Uterus (tissue), 3 donors: ENCODE measurements at regions not wholly inside any gene's neighbourhood (a gene's known extent, or its start where the extent isn't known, plus 50 kb on each side); places are given as distances from the start of the nearest gene placed in this dataset.

Source experiments
- DNase-seq, 2 donors: peaks; one replicate each; pipeline ENCODE4 v3.0.0-alpha.2; 2019 to 2020
- H3K27ac ChIP-seq, 2 donors: fragments of 200-600 bp; sonication (generic); 1 replicate in 1 of 2; 2 replicates in 1 of 2; pipeline ENCODE4 v1.5.1; 2016 to 2018
- H3K27me3 ChIP-seq, 2 donors: fragments of 200-600 bp; sonication (generic); one replicate each; pipeline ENCODE4 v1.5.1; 2018 to 2019; ENCODE audit warnings: control low read depth in 1 of 2
- H3K36me3 ChIP-seq, 2 donors: fragments of 200-600 bp; sonication (generic); one replicate each; pipeline ENCODE4 v1.5.1; 2019; ENCODE audit warnings: control low read depth in 1 of 2
- H3K4me1 ChIP-seq, 2 donors: fragments of 200-600 bp; sonication (generic); one replicate each; pipeline ENCODE4 v1.5.1; 2018 to 2019; ENCODE audit warnings: control low read depth in 1 of 2
- H3K4me3 ChIP-seq, 2 donors: fragments of 200-600 bp; sonication (generic); 1 replicate in 1 of 2; 2 replicates in 1 of 2; pipeline ENCODE4 v1.5.1; 2018 to 2019; ENCODE audit warnings: mild to moderate bottlenecking in 1 of 2
- H3K9me3 ChIP-seq, 2 donors: fragments of 200-600 bp; sonication (generic); one replicate each; pipeline ENCODE4 v1.5.1; 2019; ENCODE audit warnings: control low read depth in 1 of 2
- CTCF ChIP-seq, 4 experiments: fragments of 200-600 bp in 2 of 4; fragments of 450-650 bp in 2 of 4; sonication (generic) in 2 of 4; IDR thresholded peaks; one replicate each; pipeline ENCODE4 v1.5.1; 2016 to 2019; ENCODE audit warnings: antibody characterized with exemption in 4 of 4, mild to moderate bottlenecking in 2 of 4, moderate library complexity in 1 of 4
- POLR2A ChIP-seq, 2 donors: fragments of 450-650 bp; IDR thresholded peaks; one replicate each; pipeline ENCODE4 v1.6.1; 2016; ENCODE audit warnings: antibody characterized with exemption in 2 of 2, mild to moderate bottlenecking in 1 of 2, moderate library complexity in 1 of 2
- intact Hi-C: fragments of 100-400 bp; cut with DNase I; formaldehyde crosslinking; loops from one replicate; pipeline ENCODE4 v1.15.1; 2023; ENCODE audit warnings: low total_unique reads
- donor health status: DM: yes; HTN: yes; CAD: no.

DNA sequence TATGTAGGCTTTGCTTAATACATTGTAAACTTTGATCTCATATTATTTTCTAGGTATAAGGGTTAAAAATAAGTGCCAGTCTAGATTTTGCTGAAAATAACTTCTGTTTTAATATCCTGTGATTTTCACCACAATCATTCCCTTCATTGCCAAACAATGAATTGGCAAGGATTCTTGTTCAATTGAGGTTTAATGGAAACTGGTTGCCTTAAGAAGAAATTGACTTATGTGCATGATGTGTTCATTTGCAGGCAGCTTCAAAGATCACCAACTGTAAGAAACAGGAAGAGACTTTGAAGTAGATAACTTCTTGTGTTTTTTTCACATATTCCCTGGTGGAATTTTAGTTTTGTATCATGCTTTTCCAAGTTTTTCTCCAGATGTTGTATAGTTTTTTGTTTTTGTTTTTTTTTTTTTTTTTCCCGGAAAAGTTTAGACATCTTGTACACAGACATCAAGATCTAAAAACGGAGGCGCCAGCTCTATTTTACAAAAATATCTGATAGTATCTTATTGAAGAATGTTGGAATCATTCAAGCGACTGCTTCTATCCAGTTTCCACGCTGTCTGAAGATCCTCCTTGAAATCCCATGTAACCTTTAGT is 108.3 kb downstream of the POSTN start:
- no peak for DNase-seq
- Histone ChIP-seq H3K4me1 (no peaks in the 10 kb centered on the region), H3K36me3 (no peaks in the 10 kb centered on the region), H3K27ac (no peak overlapping the region), H3K4me3 (no peak overlapping the region), H3K9me3 (no peaks in the 10 kb centered on the region), H3K27me3 (no peaks in the 10 kb centered on the region)
- intact Hi-C loops = no loop called here
- TF ChIP-seq CTCF (IDR thresholded peaks at IDR 0.05) = no peak
- no peak for TF ChIP-seq POLR2A (IDR thresholded peaks at IDR 0.05)

GRCh38 chr13:37488726-37489125 is 109.8 kb downstream of the POSTN start:
- no peaks in the 10 kb centered on the region for H3K27me3 ChIP-seq
- intact Hi-C loops = no loop called here
- no peaks in the 10 kb centered on the region for H3K4me1 ChIP-seq
- no peak for DNase-seq
- TF ChIP-seq POLR2A (IDR thresholded peaks at IDR 0.05) (no peak), CTCF (IDR thresholded peaks at IDR 0.05) (no peak)
- H3K9me3 ChIP-seq = no peaks in the 10 kb centered on the region
- no peaks in the 10 kb centered on the region for H3K36me3 ChIP-seq
- no peak overlapping the region for H3K4me3 ChIP-seq
- no peak overlapping the region for H3K27ac ChIP-seq

- H3K4me1 ChIP-seq = no peaks in the 10 kb centered on the region
- H3K4me3 ChIP-seq = no peak overlapping the region
- DNase-seq = no peak
- no peaks in the 10 kb centered on the region for H3K9me3 ChIP-seq
- TF ChIP-seq CTCF (IDR thresholded peaks at IDR 0.05) (no peak), POLR2A (IDR thresholded peaks at IDR 0.05) (no peak)
- peak overlapping the region; percentile 66 to 67 for H3K27ac ChIP-seq
- no peaks in the 10 kb centered on the region for H3K36me3 ChIP-seq
- no peaks in the 10 kb centered on the region for H3K27me3 ChIP-seq
- intact Hi-C loops = no loop called here
Measured at GRCh38 chr13:37486171-37486681, 112.3 kb downstream of the POSTN start.

DNA sequence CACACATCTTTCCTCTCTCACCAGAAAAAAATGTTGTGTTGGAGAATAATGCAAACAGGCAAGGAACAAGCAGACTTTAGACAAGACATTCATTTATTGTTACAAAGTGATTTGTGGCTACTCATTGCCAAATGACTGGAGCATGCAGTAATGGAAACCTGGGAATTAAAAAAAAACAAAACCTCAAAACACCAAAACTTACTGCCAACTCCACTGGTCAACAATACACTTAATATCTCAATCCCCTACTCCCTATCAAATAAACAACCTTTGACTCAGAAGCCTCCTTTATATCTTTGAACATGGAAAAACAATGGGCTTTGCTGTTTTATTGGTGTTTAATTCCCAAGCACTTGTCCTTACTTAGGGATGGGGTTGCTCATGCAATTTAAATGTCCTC is 112.8 kb downstream of the POSTN start:
- peak overlapping the region; percentile 66 to 67 for H3K27ac ChIP-seq
- H3K27me3 ChIP-seq = no peaks in the 10 kb centered on the region
- DNase-seq = no peak
- TF ChIP-seq POLR2A (IDR thresholded peaks at IDR 0.05) (no peak), CTCF (IDR thresholded peaks at IDR 0.05) (no peak)
- no peaks in the 10 kb centered on the region for H3K9me3 ChIP-seq
- intact Hi-C loops = no loop called here
- H3K4me1 ChIP-seq = no peaks in the 10 kb centered on the region
- H3K4me3 ChIP-seq = no peak overlapping the region
- H3K36me3 ChIP-seq = no peaks in the 10 kb centered on the region

DNA sequence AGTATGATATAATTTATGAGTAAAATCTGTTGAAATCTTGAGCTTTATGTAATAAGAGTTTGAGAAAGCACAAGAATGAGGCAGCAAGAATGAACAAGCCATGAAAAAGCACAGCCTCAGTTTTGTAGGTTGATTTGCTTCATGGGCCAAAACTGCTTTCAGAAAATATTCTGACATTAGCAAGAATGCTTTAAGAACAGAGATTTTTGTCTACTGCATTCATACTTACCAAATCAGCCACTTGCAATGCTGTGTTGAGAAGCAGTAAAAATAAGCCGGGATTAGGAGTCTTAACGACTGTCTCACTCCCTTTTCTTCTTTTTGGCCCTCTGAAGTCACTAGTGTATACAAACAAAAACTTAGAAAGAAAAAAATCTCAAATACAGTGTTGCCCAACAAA is 114.5 kb downstream of the POSTN start:
- H3K27me3 ChIP-seq = no peaks in the 10 kb centered on the region
- H3K36me3 ChIP-seq = no peaks in the 10 kb centered on the region
- no peak overlapping the region for H3K4me3 ChIP-seq
- TF ChIP-seq CTCF (IDR thresholded peaks at IDR 0.05) = no peak
- TF ChIP-seq POLR2A (IDR thresholded peaks at IDR 0.05) = no peak
- H3K9me3 ChIP-seq = no peaks in the 10 kb centered on the region
- intact Hi-C loops = no loop called here
- no peak for DNase-seq
- no peaks in the 10 kb centered on the region for H3K4me1 ChIP-seq
- peak overlapping the region; percentile 66 to 67 for H3K27ac ChIP-seq
